ENCODE measurements at regions not wholly inside any gene's neighbourhood (a gene's known extent, or its start where the extent isn't known, plus 50 kb on each side); places are given as distances from the start of the nearest gene placed in this dataset.

GRCh38 chr10:113441686-113442270, 111.1 kb upstream of the HABP2 start:
- H3K4me3 ChIP-seq = no peak overlapping the region
- no peak overlapping the region for H2AFZ ChIP-seq
- H3K27ac ChIP-seq = no peak overlapping the region
- no peaks in the 10 kb centered on the region for H3F3A ChIP-seq (ENCODE audit: insufficient read depth, low read depth)
- H3K27me3 ChIP-seq (ENCODE audit: insufficient read depth, low read depth) = no peaks in the 10 kb centered on the region
- no peaks in the 10 kb centered on the region for H4K20me1 ChIP-seq (ENCODE audit: insufficient read depth)
- H3K4me1 ChIP-seq (replicated peaks; ENCODE audit: insufficient read depth) = no peaks in the 10 kb centered on the region
- POLR2A ChIA-PET (ENCODE audit: unreplicated experiment) = no interaction called here
- no peak for DNase-seq
- TF ChIP-seq CTCF (conservative IDR thresholded peaks at IDR 0.05) (no peak), EZH2 (IDR thresholded peaks at IDR 0.05; ENCODE audit: low read depth) (no peak)
- H3K36me3 ChIP-seq (ENCODE audit: low read depth) = no peaks in the 10 kb centered on the region
- no TSS peak for BruUV-seq (replicated peaks)
- intact Hi-C loops (cut with micrococcal nuclease; ENCODE audit: unreplicated experiment) = no loop called here
- H3K4me2 ChIP-seq = no peak overlapping the region
- no peaks in the 10 kb centered on the region for H3K79me2 ChIP-seq (ENCODE audit: low read depth)
- H3K9me2 ChIP-seq (ENCODE audit: insufficient read depth) = no peaks in the 10 kb centered on the region
- no peaks in the 10 kb centered on the region for H3K9me3 ChIP-seq (ENCODE audit: insufficient read depth, low read depth)
- CTCF ChIA-PET = no interaction called here

- H3K36me3 ChIP-seq (ENCODE audit: low read depth) = no peaks in the 10 kb centered on the region
- ChIA-PET CTCF (no interaction called here), POLR2A (ENCODE audit: unreplicated experiment) (no interaction called here)
- H3K27me3 ChIP-seq (ENCODE audit: insufficient read depth, low read depth) = no peaks in the 10 kb centered on the region
- no peaks in the 10 kb centered on the region for H3K9me3 ChIP-seq (ENCODE audit: insufficient read depth, low read depth)
- intact Hi-C loops (cut with micrococcal nuclease; ENCODE audit: unreplicated experiment) = no loop called here
- H4K20me1 ChIP-seq (ENCODE audit: insufficient read depth) = no peaks in the 10 kb centered on the region
- H3K4me3 ChIP-seq = no peak overlapping the region
- H2AFZ ChIP-seq = no peak overlapping the region
- H3K4me2 ChIP-seq = no peak overlapping the region
- no peak for TF ChIP-seq CTCF (conservative IDR thresholded peaks at IDR 0.05)
- TF ChIP-seq EZH2 (IDR thresholded peaks at IDR 0.05; ENCODE audit: low read depth) = no peak
- no peak for DNase-seq
- no peak overlapping the region for H3K27ac ChIP-seq
- no peaks in the 10 kb centered on the region for H3K9me2 ChIP-seq (ENCODE audit: insufficient read depth)
- BruUV-seq (replicated peaks) = no TSS peak
- H3K4me1 ChIP-seq (replicated peaks; ENCODE audit: insufficient read depth) = no peaks in the 10 kb centered on the region
- H3K79me2 ChIP-seq (ENCODE audit: low read depth) = no peaks in the 10 kb centered on the region
- H3F3A ChIP-seq (ENCODE audit: insufficient read depth, low read depth) = no peaks in the 10 kb centered on the region
Measured at GRCh38 chr10:113442336-113442735, 110.5 kb upstream of the HABP2 start.

GRCh38 chr10:113443141-113443925, 109.5 kb upstream of the HABP2 start:
- Histone ChIP-seq H3K36me3 (ENCODE audit: low read depth) (no peaks in the 10 kb centered on the region), H3K27me3 (ENCODE audit: insufficient read depth, low read depth) (no peaks in the 10 kb centered on the region), H4K20me1 (ENCODE audit: insufficient read depth) (no peaks in the 10 kb centered on the region), H3K79me2 (ENCODE audit: low read depth) (no peaks in the 10 kb centered on the region), H3K4me1 (replicated peaks; ENCODE audit: insufficient read depth) (no peaks in the 10 kb centered on the region), H3K27ac (no peak overlapping the region), H3K9me3 (ENCODE audit: insufficient read depth, low read depth) (no peaks in the 10 kb centered on the region), H3F3A (ENCODE audit: insufficient read depth, low read depth) (no peaks in the 10 kb centered on the region), H3K4me2 (no peak overlapping the region), H3K9me2 (ENCODE audit: insufficient read depth) (no peaks in the 10 kb centered on the region), H3K4me3 (no peak overlapping the region), H2AFZ (no peak overlapping the region)
- TF ChIP-seq CTCF (conservative IDR thresholded peaks at IDR 0.05) = no peak
- no peak for TF ChIP-seq EZH2 (IDR thresholded peaks at IDR 0.05; ENCODE audit: low read depth)
- intact Hi-C loops (cut with micrococcal nuclease; ENCODE audit: unreplicated experiment) = no loop called here
- POLR2A ChIA-PET (ENCODE audit: unreplicated experiment) = no interaction called here
- CTCF ChIA-PET = no interaction called here
- BruUV-seq (replicated peaks) = no TSS peak
- DNase-seq = no peak

Data from PC-9 (cell line).